ENCODE measurements at regions not wholly inside any gene's neighbourhood (a gene's known extent, or its start where the extent isn't known, plus 50 kb on each side); places are given as distances from the start of the nearest gene placed in this dataset.

- in situ Hi-C loops (cut with HindIII; ENCODE audit: low pct_unique_long_range_greater_than_20kb, low sequenced_read_pairs) = no loop called here
- TF ChIP-seq JUND (IDR thresholded peaks at IDR 0.05; ENCODE audit: low read depth) = no peak
- DNase-seq (ENCODE audit: low read depth in 1 of 2, low spot score in 1 of 2) = no peak
These were observed 527.0 kb downstream of the TBC1D22A start for GRCh38 chr22:47289336-47289985.

- no peak for DNase-seq (ENCODE audit: low read depth in 1 of 2, low spot score in 1 of 2)
- in situ Hi-C loops (cut with HindIII; ENCODE audit: low pct_unique_long_range_greater_than_20kb, low sequenced_read_pairs) = no loop called here
- no peak for TF ChIP-seq JUND (IDR thresholded peaks at IDR 0.05; ENCODE audit: low read depth)
These were observed 526.2 kb downstream of the TBC1D22A start for GRCh38 chr22:47288680-47289079.

- no peak for TF ChIP-seq JUND (IDR thresholded peaks at IDR 0.05; ENCODE audit: low read depth)
- in situ Hi-C loops (cut with HindIII; ENCODE audit: low pct_unique_long_range_greater_than_20kb, low sequenced_read_pairs) = no loop called here
- no peak for DNase-seq (ENCODE audit: low read depth in 1 of 2, low spot score in 1 of 2)
These were observed 525.1 kb downstream of the TBC1D22A start for GRCh38 chr22:47287516-47287915.

GRCh38 chr22:47286590-47286989 is 524.1 kb downstream of the TBC1D22A start:
- DNase-seq (ENCODE audit: low read depth in 1 of 2, low spot score in 1 of 2) = no peak
- no peak for TF ChIP-seq JUND (IDR thresholded peaks at IDR 0.05; ENCODE audit: low read depth)
- in situ Hi-C loops (cut with HindIII; ENCODE audit: low pct_unique_long_range_greater_than_20kb, low sequenced_read_pairs) = no loop called here

GRCh38 chr22:47285981-47286380 is 523.5 kb downstream of the TBC1D22A start:
- TF ChIP-seq JUND (IDR thresholded peaks at IDR 0.05; ENCODE audit: low read depth) = no peak
- in situ Hi-C loops (cut with HindIII; ENCODE audit: low pct_unique_long_range_greater_than_20kb, low sequenced_read_pairs) = no loop called here
- no peak for DNase-seq (ENCODE audit: low read depth in 1 of 2, low spot score in 1 of 2)

GRCh38 chr22:47284822-47285221 is 522.4 kb downstream of the TBC1D22A start:
- DNase-seq (ENCODE audit: low read depth in 1 of 2, low spot score in 1 of 2) = no peak
- in situ Hi-C loops (cut with HindIII; ENCODE audit: low pct_unique_long_range_greater_than_20kb, low sequenced_read_pairs) = no loop called here
- TF ChIP-seq JUND (IDR thresholded peaks at IDR 0.05; ENCODE audit: low read depth) = no peak

- TF ChIP-seq JUND (IDR thresholded peaks at IDR 0.05; ENCODE audit: low read depth) = no peak
- in situ Hi-C loops (cut with HindIII; ENCODE audit: low pct_unique_long_range_greater_than_20kb, low sequenced_read_pairs) = no loop called here
- DNase-seq (ENCODE audit: low read depth in 1 of 2, low spot score in 1 of 2) = no peak
These were observed 521.9 kb downstream of the TBC1D22A start for GRCh38 chr22:47284360-47284759.

- DNase-seq (ENCODE audit: low read depth in 1 of 2, low spot score in 1 of 2) = no peak
- in situ Hi-C loops (cut with HindIII; ENCODE audit: low pct_unique_long_range_greater_than_20kb, low sequenced_read_pairs) = no loop called here
- no peak for TF ChIP-seq JUND (IDR thresholded peaks at IDR 0.05; ENCODE audit: low read depth)
These were observed 521.3 kb downstream of the TBC1D22A start for GRCh38 chr22:47283616-47284270.

- in situ Hi-C loops (cut with HindIII; ENCODE audit: low pct_unique_long_range_greater_than_20kb, low sequenced_read_pairs) = no loop called here
- DNase-seq (ENCODE audit: low read depth in 1 of 2, low spot score in 1 of 2) = no peak
- no peak for TF ChIP-seq JUND (IDR thresholded peaks at IDR 0.05; ENCODE audit: low read depth)
These were observed 520.4 kb downstream of the TBC1D22A start for GRCh38 chr22:47282851-47283250.

GRCh38 chr22:47282366-47282765 is 519.9 kb downstream of the TBC1D22A start:
- in situ Hi-C loops (cut with HindIII; ENCODE audit: low pct_unique_long_range_greater_than_20kb, low sequenced_read_pairs) = no loop called here
- no peak for DNase-seq (ENCODE audit: low read depth in 1 of 2, low spot score in 1 of 2)
- TF ChIP-seq JUND (IDR thresholded peaks at IDR 0.05; ENCODE audit: low read depth) = no peak

GRCh38 chr22:47281126-47282106 is 519.0 kb downstream of the TBC1D22A start:
- in situ Hi-C loops (cut with HindIII; ENCODE audit: low pct_unique_long_range_greater_than_20kb, low sequenced_read_pairs) = no loop called here
- no peak for DNase-seq (ENCODE audit: low read depth in 1 of 2, low spot score in 1 of 2)
- TF ChIP-seq JUND (IDR thresholded peaks at IDR 0.05; ENCODE audit: low read depth) = no peak

- in situ Hi-C loops (cut with HindIII; ENCODE audit: low pct_unique_long_range_greater_than_20kb, low sequenced_read_pairs) = no loop called here
- DNase-seq (ENCODE audit: low read depth in 1 of 2, low spot score in 1 of 2) = no peak
- TF ChIP-seq JUND (IDR thresholded peaks at IDR 0.05; ENCODE audit: low read depth) = no peak
These were observed 517.9 kb downstream of the TBC1D22A start for GRCh38 chr22:47280301-47280700.

GRCh38 chr22:47279746-47280145 is 517.3 kb downstream of the TBC1D22A start:
- in situ Hi-C loops (cut with HindIII; ENCODE audit: low pct_unique_long_range_greater_than_20kb, low sequenced_read_pairs) = no loop called here
- no peak for TF ChIP-seq JUND (IDR thresholded peaks at IDR 0.05; ENCODE audit: low read depth)
- no peak for DNase-seq (ENCODE audit: low read depth in 1 of 2, low spot score in 1 of 2)
